AG10803 (cell line): ENCODE measurements at regions not wholly inside any gene's neighbourhood (a gene's known extent, or its start where the extent isn't known, plus 50 kb on each side); places are given as distances from the start of the nearest gene placed in this dataset.

Source experiments
- DNase-seq: peaks from one replicate; pipeline ENCODE4 v3.0.0; 2010; ENCODE audit warnings: low read depth
- H3K4me3 ChIP-seq: 2 replicates; pipeline ENCODE4 v1.5.1; 2011; ENCODE audit warnings: mild to moderate bottlenecking, low read length, control low read depth
- TF ChIP-seq, protein P1 (sequence below): conservative IDR thresholded peaks from 2 replicates; pipeline ENCODE4 v1.5.1; 2011; ENCODE audit warnings: mild to moderate bottlenecking, low read length, control low read depth, inconsistent platforms

DNA sequence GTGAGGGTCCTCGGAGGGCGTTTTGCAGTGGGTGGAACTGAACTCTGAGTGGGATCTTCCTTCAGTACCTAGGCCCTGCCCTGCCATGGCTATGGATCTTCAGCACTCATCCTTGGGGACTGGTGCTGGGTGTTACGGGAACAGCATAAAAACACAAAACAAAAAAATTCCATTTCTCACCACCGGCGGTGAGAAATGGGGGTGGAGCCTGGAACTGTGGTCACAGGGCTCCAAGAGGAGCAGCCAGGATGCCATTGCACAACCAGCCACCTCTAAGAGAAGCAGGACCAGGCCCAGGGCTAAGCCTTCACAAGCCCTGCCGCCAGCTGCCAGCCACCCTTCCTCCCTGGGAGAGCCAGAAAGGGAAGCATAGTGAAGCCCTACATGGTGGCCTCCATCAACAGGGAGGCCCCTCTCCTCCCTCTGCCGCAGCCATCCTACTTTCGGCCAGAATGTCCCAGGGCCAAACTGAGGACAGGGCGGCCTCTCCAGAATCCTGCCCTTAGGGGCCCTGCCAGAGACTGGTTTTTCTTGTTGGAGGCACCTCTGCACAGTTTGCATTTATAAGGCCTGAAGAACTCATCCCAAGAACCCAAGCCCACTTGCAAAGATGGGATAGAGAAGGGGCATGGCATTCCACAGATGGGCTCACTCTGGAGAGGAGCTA, 76.5 kb downstream of the VCPKMT start:
- no peak overlapping the region for H3K4me3 ChIP-seq
- TF ChIP-seq, protein P1, sequence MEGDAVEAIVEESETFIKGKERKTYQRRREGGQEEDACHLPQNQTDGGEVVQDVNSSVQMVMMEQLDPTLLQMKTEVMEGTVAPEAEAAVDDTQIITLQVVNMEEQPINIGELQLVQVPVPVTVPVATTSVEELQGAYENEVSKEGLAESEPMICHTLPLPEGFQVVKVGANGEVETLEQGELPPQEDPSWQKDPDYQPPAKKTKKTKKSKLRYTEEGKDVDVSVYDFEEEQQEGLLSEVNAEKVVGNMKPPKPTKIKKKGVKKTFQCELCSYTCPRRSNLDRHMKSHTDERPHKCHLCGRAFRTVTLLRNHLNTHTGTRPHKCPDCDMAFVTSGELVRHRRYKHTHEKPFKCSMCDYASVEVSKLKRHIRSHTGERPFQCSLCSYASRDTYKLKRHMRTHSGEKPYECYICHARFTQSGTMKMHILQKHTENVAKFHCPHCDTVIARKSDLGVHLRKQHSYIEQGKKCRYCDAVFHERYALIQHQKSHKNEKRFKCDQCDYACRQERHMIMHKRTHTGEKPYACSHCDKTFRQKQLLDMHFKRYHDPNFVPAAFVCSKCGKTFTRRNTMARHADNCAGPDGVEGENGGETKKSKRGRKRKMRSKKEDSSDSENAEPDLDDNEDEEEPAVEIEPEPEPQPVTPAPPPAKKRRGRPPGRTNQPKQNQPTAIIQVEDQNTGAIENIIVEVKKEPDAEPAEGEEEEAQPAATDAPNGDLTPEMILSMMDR: no peak
- DNase-seq: peak; percentile 76

DNA sequence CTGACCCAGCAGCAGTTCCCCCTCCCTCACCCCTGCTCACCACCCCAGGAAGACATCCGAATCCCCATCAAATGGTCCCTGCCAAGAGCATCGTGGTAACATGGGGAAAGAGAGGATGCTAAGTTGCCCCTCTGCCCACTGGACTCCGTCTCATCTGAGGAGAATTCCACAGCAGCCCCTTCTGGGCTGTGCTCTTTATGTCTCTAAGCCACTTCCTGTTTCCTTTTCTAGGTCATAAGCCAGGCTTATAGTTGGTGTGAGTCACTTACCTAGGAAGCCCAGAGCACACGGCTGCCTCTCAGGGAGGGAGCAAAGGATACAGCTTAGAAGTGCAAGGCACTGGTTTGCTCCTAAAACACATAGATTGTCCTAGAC, 76.0 kb downstream of the VCPKMT start:
- no peak overlapping the region for H3K4me3 ChIP-seq
- TF ChIP-seq, protein P1: no peak
- peak; percentile 67 for DNase-seq

DNA sequence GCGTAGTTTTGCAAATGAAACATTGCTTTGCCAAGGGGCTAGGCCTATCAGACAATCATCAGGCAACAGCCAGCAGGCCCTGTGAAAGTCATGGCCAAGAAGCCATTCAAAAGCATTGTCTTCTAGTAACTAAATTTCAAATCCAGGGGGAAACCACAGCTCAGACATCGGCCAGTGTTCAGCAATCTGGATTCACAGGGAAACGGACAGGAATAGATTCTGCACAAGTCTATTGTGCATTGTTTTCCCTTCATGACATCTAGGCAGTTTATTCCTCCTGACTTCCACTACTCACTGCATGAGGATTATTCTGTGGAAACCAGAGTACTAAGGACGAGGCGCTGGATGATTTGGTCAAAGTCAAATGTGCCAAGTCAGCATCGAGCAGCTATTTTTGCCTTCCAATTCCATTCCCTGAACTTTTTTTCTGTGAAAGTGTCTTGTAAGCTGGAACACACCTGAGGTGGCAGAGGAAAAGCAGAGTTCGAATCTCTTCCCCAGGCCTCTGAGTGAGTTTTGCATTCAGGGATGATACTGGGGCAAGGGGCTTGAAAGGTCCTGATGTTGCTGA, 75.4 kb downstream of the VCPKMT start:
- TF ChIP-seq, protein P1: no peak
- no peak overlapping the region for H3K4me3 ChIP-seq
- DNase-seq: no peak

DNA sequence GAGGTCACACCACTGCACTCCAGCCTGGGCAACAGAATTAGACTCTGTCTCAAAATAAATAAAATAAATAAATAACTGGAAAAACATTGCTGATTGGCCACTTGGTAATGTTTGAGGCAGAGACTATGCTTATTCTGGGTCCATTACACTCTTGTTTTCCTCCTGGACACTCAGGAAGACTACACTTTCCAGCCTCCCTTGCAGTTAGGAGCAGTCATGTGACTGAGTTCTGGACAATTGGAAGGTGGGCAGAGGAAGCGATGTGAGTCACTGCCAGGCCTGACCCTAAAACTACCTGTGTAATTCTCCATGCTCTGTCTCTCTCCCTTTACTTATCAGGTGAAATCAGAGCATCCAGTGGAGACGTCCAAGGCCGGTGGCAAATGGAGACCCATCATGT, 74.4 kb downstream of the VCPKMT start:
- TF ChIP-seq, protein P1: no peak
- H3K4me3 ChIP-seq: no peak overlapping the region
- DNase-seq: no peak

DNA sequence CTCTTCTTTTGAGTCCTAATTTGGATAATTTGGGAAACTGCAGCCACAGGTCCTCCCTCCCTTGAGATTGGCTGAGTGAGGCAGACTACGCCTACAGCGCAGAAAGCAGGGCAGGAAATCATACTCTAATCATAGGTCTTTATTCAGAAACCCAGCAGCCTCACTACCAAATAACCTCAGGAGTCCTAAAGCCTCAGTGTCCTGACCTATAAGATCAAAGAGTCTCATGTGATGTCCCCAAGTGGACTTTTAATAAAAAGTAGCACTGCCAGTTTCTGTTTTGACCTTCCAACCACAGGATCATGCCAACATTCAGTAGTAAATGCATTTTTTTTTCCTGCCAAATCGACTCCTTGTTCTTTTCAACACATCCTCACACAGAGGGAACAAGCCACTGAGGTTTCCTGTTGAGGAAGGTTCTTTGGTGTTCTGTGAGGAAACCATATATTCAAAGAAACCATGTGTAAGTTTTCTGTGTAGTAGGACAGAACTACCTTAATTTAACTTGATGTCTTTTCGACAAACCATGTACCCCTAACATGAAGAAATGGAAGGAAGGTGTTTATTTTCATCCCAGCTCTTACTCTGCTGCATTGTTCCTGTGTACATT, 72.2 kb downstream of the VCPKMT start:
- no peak overlapping the region for H3K4me3 ChIP-seq
- TF ChIP-seq, protein P1: no peak
- DNase-seq: no peak

DNA sequence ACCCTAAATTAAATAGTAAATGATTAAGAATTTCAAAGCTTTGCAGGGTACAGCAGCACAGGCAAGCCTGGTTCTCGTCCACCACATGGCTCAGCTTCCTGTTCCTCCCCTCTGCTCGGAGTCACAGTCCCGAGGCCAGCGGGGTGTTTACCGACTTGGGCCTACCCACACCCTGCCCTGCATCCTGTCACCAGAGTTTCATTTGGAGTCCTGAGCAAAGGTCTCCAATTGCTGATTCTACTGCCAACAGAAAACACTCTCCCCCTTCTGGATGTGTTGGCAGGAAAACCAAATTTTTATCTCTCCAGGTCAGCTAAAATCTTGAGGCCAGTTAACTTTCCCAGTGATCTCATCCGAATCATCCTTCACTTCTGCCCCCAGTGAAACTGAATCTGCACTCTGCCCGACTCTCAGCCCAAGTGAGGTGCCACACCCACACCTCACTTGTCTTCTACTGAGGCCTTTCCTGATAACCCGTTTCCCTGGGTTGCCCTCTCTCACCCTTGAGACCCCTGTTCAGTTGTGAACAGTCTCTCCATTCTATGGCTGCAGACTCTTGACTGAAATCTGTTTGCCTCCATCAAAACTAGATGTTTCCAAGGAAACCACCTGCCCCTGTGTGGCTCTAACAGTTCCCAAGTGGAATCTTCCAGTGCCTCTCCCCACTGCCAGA, 71.2 kb downstream of the VCPKMT start:
- peak; percentile 82 for DNase-seq
- no peak overlapping the region for H3K4me3 ChIP-seq
- TF ChIP-seq, protein P1: no peak
